HG02588 (cell line): ENCODE measurements at regions not wholly inside any gene's neighbourhood (a gene's known extent, or its start where the extent isn't known, plus 50 kb on each side); places are given as distances from the start of the nearest gene placed in this dataset.

Experiments
- ATAC-seq: cut with Tn5 transposase; IDR thresholded peaks from one replicate; pipeline ENCODE4 v1.9.1; 2021; ENCODE audit warnings: mild to moderate bottlenecking, moderate library complexity; ENCODE audit not compliant: unreplicated experiment

DNA sequence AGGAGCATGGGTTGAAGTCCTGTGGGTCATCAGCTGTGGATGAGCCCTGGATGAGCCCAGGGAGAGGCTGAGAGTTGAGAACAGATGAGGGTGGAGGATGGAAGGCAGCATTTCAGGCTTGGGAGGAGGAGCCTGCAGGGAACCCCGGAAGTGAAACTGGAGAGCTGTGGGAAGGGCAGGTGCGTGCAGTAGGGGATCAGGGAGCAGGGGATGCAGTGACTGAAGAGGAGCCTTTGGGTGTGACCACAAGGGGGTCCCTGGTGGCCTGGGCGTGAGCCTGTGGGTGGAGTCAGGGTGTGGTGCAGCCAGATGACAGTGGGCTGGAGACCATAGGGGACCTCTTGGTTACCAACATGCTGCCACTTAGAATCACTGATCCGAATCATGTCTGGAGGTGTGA is 115.5 kb downstream of the PAPOLA start:
- ATAC-seq = no peak

DNA sequence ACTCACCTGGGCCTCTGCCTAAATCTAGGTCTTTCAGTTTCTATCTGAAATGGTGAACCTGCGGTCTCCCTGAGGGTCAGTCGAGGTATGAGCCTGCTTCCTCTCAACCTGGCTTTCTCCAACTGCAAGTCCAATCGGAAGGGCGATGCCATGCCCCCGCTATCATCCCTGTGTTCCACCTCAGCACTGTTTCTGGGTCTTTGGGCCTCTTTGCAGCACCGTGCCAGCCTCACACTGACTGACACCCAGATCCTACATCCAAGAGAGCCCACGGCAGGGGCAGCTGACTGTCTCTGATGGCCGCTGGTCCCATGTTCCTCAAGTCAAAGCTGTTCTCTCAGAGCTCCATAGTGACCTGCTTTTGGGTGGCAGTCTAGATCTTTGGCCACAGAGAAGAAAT is 120.7 kb downstream of the PAPOLA start:
- no peak for ATAC-seq

DNA sequence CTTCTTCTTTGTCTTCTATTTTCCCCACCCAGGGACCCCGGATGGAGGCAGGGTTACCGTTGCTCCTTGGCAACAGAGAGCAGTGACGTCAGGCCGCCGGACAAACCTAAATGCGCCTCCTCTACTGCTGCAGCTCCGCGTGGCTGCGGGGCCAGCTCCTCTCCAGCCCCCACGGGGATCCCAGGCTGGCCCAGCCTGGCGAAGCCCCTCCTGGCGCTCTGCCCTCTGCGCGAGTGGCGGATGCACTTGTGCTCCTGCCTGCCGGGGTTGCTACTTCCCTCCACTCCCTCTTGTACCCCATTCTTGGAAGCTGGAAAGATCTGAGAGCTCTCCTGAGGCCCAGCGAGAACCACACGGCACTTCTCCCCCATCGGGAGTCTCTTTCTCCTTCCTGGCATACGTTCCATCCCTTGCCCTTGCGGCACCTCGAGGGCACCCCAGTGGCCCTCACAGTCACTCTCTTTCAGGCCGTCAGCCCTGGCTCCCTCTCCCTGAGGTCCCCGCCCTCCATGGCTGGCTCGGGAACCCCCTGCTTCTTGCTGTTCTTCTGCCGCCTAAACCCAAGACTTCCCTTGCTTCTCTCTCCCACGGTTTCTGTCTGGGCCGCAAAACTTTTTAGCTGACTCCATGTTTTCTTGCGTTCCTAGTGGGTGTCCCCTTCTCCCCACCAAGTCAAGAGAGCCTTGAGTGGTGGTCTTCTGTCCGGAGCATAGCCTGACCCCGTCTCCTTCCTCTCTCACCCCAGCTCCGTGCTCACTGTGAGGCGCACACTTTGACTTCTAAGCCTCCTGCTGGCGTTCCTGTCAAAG is 121.7 kb downstream of the PAPOLA start:
- ATAC-seq = no peak

DNA sequence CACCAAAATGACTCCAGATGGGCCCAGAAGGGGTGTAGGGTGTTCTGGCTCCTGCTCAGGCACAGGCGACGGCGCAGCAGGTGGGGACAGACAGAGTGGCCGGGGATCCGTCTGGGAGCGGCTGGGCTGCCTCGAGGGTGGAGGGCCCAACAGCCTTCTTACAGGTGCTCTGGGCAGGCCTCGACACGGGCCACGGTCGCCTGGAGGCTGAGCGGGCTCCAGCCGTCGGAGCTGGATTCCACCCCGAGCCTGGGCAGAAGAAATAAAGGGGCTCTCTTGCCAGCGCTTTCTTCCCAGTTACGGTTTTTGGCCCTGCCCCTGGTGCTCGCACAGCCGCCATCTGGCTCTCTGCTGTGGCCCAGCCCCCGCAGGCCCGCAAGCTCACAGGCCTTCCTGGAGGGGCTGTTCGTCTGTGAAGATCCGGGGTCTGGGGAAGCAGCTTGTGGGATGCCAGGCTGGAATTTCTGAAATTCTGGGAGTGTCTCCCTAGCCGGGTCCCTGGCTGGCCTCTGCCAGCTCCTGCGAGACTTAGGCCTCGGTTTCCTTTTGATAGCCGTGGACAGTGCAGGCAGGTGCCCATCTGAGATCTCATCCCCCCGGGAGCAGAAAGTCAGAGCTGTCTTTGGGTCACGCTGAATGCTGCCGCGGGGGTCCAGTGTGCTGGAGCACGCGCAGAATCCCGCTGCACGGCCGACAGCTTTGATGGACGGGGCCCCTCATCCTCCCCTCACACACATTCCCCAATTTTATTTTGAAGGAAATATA is 122.7 kb downstream of the PAPOLA start:
- ATAC-seq = no peak

DNA sequence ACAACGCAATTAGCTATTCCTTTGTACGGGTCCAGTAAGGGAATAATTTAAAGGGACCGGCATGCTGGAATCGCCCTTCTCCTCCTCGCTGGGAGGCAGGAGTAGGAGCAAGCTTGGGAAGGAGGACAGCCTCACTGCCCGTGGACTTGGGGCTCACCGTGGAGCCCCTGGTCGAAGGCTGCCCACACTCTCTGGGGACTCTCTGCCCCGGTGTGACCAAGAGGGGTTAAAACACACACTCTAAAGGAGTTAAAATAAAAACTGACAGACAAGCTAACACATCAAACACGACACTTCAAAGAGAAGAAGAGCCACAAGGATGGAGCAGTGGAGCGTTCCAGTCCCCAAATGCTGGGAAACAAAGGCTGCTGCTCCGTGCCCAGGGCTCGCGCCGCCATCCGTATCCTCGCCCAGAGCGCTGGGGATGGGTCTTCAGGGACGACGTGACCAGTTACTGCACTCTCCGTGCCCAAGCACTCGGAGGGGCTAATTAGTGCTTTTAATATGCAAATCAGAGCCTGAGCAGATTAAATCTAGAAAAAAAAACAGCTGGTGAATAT is 123.3 kb downstream of the PAPOLA start:
- ATAC-seq = no peak

DNA sequence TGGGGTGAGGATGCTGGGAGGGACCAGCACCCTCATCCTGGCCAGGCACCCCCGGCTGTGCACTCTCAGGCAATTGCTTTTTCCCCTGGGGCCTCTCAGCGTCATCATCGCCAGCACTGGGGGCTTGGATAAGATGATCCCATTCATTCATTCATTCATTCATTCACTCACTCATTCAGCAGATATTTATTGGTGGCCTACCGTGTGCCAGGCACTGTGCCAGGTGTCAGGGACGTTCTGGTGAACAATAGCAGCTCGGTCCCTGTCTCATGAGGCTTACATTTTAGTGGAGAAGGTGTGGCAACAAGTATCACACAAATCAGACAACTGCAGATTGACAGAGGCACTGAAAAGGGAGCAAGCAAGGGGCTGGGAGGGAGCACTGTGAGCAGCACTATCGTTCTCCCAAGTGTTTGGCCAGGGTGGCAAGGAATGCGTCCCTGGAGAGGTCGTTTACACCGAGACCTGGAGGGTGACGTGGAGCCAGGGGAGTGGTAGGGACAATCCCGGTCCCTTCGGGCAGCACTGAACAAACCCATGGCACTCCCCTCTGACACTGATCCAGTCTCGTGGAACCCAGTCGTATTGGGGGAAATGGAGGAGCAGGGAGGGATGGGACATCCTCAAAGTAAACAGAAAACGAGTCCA is 124.1 kb downstream of the PAPOLA start:
- ATAC-seq = no peak

DNA sequence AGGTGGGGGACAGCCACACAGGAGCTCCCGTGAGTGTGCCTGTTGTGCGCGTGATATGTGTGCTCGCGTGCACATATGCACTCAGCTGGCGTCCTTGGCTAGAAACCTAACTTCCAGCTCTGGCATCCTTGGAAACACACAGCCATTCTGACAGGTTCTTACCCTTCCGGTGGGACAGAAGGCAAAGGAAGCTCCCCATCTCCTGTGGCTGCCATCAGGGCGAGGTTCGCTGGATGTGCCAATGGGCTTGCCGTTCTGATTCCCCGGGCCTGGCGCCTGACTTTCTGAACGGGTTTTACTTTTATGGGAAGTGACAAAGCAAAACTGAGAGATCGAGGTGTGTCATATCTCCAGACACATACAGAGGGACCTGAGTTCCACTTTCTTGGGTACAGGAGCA is 124.7 kb downstream of the PAPOLA start:
- no peak for ATAC-seq

DNA sequence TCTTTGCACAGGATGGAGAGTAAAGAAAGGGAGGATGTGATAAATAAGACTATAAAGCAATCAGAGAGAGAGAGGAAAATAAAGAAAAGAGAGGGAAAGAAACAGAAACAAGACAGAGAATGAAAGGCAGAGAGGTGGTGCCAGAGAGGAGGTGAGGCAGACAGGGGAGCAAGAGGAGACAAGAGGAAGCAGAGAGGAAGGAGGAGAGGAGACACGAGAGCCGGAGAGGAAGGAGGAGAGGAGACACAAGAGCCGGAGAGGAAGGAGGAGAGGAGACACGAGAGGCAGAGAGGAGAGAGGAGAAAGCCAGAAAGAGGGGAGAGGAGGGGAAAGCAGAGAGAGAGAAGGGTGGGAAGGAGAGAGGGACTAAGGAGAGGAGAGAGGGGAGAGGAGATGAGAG is 125.2 kb downstream of the PAPOLA start:
- ATAC-seq = no peak

DNA sequence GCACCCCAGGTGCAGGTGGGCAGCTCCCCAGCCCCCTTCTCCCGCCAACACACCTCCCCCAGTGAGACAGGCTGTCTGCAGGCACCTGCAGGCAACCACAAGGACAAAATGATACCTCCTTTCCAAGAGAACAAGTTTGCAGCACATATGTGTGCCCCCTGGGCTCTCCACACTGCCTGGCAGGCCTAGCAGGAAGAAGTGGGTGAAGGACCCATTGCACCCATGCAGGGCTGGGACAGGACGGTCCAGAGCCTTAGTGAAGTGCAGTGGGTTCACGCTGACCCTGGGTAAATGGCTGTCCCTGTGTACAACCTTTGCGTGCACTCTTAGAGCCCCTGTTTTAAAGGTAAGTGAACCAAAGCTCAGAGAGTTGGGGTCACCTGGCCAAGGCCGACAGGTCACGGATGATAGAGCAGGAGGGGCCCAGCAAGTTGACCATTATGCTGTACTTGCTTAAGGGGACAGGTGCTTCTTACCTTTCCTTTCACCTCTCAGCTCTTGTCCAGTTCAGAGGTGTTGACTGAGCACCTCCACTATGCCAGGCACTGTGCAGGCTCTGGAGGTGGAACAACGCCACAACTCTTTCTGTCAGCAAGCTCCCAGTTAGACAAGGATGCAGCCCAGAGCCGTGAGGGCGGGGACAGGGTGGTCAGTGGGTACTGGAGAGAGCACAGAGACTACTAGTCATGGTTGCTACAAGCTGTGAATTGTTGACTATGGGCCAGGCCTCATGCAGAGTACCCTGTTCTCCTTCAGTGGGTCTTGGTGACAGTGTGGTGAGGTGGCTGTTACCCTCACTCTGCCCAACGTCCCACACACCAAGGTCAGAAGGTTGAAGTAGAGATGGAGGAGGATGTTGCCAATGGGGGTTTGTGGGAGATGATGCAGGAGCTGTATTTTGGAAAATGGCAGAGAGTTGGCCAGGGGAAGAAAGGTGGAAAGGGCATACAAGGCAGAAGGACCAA is 125.9 kb downstream of the PAPOLA start:
- ATAC-seq = no peak

DNA sequence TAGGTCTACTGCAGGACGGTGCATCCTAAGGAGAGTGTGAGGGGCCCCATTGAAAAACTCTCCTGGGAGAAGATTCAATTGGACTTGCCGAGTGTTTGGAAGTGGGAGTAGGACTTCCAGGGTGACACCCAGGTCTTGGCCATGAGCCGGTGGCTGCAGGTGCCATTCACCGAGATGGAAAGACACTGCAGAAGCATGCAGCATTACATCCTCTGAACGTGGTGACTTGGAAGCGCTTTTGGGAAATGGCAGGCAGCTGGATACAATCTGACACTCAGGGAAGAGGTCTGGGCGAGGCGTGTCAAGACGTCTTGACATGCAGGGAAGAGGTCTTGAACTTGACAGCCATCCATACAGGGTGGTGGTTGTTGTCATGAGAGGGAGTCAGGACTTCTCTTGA is 126.9 kb downstream of the PAPOLA start:
- no peak for ATAC-seq

DNA sequence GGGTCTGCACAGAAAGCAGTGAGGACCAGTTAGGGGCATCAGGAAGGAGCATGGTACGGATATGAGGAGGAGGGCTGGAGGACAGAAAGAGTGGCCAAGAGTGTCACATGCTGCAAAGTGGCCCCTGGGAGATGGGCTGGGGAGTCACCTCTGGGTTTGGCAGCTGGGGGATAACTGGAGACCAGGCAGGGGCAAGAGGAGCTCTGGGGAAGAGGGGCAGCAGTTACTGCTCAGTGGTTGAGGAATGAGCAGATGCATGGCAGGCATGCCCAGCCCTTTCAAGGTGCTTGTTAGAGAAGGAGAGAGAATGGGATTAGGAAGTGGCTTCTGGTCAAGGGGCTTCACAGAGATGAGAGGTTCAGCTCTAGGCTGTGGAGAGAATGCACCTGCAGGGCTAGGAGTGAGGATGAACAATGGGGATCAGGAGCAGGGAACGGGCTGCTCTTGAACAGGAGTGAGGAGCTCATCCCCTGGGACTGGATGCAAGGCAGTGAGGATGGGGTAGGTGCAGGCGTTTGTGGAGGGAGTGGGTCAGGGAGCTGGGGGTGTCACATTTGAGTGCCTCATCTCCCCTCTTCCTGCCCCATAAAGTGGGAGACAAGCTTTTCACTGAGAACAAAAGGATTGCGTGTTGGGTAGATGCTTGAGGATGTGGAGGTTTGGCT is 127.5 kb downstream of the PAPOLA start:
- no peak for ATAC-seq

DNA sequence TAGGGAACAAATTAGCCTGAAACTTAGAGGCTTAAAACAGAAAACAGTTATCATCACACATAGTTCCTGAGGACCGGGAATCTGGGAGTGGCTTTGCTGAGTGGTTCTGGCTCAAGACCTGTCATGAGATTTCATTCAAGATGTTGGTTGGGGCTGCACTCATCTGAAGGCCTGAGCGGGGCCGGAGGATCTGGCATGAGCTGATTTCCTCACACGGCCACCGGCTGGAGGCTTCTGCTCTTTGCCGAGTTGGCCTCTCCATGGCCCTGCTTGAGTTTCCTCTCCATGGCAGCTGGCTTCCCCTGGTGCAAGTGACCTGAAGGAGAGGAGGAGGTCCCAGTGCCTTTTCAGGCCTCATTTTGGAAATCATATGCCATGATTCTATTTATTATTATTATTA is 128.1 kb downstream of the PAPOLA start:
- ATAC-seq = no peak

DNA sequence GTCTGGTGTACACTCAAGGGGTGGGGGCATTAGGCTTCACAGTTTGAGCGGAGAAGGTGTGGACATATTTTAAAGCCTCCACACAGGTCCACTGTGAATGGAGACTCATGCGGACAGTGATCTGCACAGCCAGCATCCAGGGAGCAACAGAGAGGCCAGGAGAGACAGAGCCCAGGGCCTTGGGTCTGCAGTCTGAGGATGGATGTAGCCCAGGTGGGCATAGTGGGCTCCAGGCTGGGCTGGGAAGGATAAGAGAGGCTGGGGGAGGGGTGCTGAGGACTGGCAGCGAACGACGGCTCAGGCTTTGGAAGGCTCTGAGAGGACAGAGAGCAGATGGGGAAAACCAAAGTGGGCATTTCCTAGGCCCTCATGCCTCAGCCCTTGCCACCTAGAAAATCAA is 128.8 kb downstream of the PAPOLA start:
- ATAC-seq = no peak

DNA sequence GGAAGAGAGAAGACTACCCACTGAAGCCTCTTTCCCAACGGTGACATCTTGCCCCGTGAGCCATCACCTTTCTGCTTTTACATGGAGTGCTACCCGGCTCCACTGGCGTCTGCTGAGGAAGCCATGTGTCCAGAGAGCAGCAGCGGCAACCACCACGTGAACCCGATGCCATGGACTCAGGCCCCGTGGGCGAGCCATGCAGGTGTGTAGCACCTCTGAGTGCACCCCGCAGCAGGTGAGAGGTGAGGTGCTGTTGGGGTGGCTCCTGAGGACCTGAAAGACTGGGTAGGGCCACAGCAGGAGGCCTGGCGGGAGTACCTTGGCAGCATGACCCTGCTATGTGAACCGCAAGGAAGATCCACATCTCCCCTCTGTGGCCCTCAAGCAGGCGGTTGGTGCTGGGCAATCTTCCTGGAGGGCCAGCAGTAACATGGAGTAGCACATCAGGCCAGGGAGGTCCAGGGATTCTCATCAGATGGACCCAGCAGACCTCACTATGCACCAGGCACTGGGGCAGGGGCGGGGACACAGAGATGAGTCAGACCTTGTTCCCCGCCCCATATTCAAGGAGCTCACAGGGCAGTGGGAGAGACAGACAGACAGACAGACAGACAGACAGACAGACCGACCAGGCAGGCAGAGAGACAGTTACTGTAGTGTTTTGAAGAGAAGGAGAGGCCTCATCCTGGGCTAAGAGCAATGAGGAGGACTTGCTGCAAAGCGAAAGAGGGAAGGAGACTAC is 129.6 kb downstream of the PAPOLA start:
- ATAC-seq = no peak

DNA sequence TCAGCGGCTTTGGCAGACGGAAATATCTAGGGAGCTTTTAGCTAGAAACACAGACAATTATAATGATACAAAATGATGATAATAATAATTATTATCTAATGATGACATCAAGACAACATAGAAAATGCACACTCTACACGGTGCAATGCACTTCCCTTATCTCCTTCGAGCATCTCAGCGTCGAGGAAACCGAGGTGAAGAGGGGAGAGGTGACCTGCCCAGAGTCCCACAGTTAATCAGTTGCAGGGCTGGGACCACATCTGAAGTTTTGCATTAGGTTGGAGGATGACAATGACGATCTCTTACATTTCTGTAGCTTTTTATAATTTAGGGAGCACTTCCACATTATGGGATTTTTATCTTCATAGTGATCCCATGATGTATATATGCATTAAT is 130.2 kb downstream of the PAPOLA start:
- no peak for ATAC-seq

DNA sequence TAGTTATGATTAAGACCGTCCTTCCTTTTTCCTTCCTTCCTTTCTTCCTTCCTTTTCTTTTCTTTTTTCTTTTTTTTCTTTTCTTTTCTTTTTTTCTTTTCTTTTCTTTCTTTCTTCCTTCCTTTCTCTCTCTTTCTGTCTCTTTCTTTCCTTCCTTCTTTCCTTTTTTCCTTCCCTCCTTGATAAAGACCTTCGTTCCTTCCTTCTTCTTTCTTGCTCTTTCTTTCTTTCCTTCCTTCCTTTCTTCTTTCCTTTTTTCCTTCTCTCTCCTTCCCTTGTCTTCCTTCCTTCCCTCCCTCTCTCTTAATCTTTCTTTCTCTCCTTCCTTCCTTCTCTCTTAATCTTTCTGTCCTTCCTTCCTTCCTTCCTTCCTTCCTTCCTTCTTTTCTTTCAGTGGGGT is 130.9 kb downstream of the PAPOLA start:
- ATAC-seq = no peak

DNA sequence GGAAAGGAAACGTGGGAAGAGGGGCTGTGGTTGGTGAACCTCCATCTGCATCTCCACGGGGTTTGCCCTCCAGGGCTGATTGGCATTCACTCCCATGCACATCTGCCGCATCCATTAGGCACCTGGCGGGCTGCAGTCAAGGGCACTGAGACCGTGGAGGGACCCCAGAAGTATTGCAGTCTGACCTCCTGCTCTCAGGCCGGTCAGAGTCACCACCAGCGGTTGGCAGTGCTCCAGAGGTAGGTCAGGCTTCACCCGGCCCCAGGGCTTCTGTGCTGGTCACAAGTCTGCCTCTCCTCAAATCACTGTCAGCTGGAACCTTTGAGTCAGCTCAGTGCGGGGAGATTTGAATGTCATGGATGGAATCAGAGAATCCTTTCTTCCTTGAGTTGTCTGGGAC is 132.3 kb downstream of the PAPOLA start:
- ATAC-seq = no peak

DNA sequence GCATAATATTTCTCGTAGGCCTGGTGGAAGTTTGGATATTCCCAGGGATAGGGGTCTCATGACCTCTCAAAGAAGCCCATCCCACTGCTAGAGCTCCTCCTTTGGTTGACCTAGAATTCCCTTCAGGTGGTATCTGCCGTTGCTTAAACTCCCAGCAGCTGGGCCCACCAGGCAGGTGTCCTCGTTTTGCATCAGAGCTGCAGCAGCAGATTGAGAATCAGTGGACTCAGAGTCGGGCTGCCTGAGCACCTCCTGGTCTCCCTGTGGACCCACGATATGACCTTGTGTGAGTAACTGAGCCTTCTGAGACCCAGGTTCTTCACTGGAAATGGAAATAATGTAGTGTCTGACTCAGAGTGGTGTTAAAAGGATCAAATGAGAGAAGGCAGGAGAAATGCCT is 132.7 kb downstream of the PAPOLA start:
- no peak for ATAC-seq

DNA sequence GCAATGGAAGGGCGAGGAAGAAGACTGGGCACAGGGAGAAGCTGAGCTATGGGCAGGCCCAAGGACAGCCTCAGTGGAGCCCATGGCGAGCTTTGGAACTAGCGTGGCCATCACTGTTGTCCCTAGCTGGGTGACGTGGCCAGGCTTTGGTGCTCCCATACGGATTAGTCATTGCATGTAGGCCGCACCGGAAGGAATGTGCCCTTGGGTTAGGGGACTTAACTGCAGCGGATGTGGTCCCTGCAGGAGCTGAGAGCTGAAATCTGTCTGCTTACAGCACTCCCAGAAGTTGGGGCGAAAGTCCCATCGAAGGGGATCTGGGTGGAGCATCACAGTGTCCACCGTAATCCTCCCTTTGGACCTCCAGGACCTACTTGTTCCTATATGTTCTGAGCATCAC is 133.7 kb downstream of the PAPOLA start:
- ATAC-seq = no peak
